Parathyroid adenoma (tissue), 2 donors: ENCODE measurements at regions not wholly inside any gene's neighbourhood (a gene's known extent, or its start where the extent isn't known, plus 50 kb on each side); places are given as distances from the start of the nearest gene placed in this dataset.

Experiments used
- H2AFZ ChIP-seq: fragments of 300-600 bp; sonication (generic); one replicate; pipeline ENCODE4 v1.7.0; 2017; ENCODE audit warnings: antibody characterized with exemption, mild to moderate bottlenecking
- H3K27ac ChIP-seq: fragments of 300-600 bp; sonication (generic); one replicate; pipeline ENCODE4 v1.7.0; 2017
- H3K27me3 ChIP-seq: fragments of 300-600 bp; sonication (generic); one replicate; pipeline ENCODE4 v1.7.0; 2017; ENCODE audit warnings: low read length; ENCODE audit not compliant: control insufficient read depth, insufficient read depth
- H3K36me3 ChIP-seq: fragments of 300-600 bp; sonication (generic); one replicate; pipeline ENCODE4 v1.7.0; 2017; ENCODE audit warnings: low read length; ENCODE audit not compliant: control insufficient read depth, insufficient read depth
- H3K4me1 ChIP-seq: fragments of 300-600 bp; sonication (generic); one replicate; pipeline ENCODE4 v1.7.0; 2017; ENCODE audit warnings: control low read depth
- H3K4me2 ChIP-seq: fragments of 300-600 bp; sonication (generic); one replicate; pipeline ENCODE4 v1.7.0; 2017; ENCODE audit warnings: low read length
- H3K4me3 ChIP-seq: fragments of 300-600 bp; sonication (generic); one replicate; pipeline ENCODE4 v1.7.0; 2017; ENCODE audit warnings: low read depth, low read length
- H3K79me2 ChIP-seq: fragments of 300-600 bp; sonication (generic); one replicate; pipeline ENCODE4 v1.7.0; 2017; ENCODE audit warnings: control low read depth
- H3K9ac ChIP-seq: fragments of 300-600 bp; sonication (generic); one replicate; pipeline ENCODE4 v1.7.0; 2017; ENCODE audit warnings: mild to moderate bottlenecking
- H3K9me3 ChIP-seq: fragments of 300-600 bp; sonication (generic); one replicate; pipeline ENCODE4 v1.7.0; 2017; ENCODE audit warnings: low read length; ENCODE audit not compliant: control insufficient read depth
- CTCF ChIP-seq: fragments of 300-600 bp; sonication (generic); IDR thresholded peaks from one replicate; pipeline ENCODE4 v1.7.0; 2017; ENCODE audit warnings: antibody characterized with exemption, mild to moderate bottlenecking
- donor health status: primary hyperparathyroidism.

- H3K27me3 ChIP-seq: no peaks in the 10 kb centered on the region
- no peak overlapping the region for H3K4me2 ChIP-seq
- H3K9me3 ChIP-seq: no peaks in the 10 kb centered on the region
- no peaks in the 10 kb centered on the region for H3K36me3 ChIP-seq
- H3K4me3 ChIP-seq: no peak overlapping the region
- H3K27ac ChIP-seq: no peak overlapping the region
- no peaks in the 10 kb centered on the region for H3K79me2 ChIP-seq
- no peak overlapping the region for H2AFZ ChIP-seq
- no peaks in the 10 kb centered on the region for H3K4me1 ChIP-seq
- TF ChIP-seq CTCF: no peak
- H3K9ac ChIP-seq: no peak overlapping the region
Measured at GRCh38 chr19:28468701-28469459, 744.1 kb downstream of the UQCRFS1 start.

- H3K4me1 ChIP-seq: no peaks in the 10 kb centered on the region
- peak; percentile 77 for TF ChIP-seq CTCF
- no peaks in the 10 kb centered on the region for H3K79me2 ChIP-seq
- no peaks in the 10 kb centered on the region for H3K9me3 ChIP-seq
- no peaks in the 10 kb centered on the region for H3K36me3 ChIP-seq
- H3K27me3 ChIP-seq: no peaks in the 10 kb centered on the region
- no peak overlapping the region for H3K4me2 ChIP-seq
- no peak overlapping the region for H3K9ac ChIP-seq
- H3K27ac ChIP-seq: no peak overlapping the region
- no peak overlapping the region for H3K4me3 ChIP-seq
- no peak overlapping the region for H2AFZ ChIP-seq
Measured at GRCh38 chr19:28466107-28467045, 746.6 kb downstream of the UQCRFS1 start.

- Histone ChIP-seq H3K4me3 (no peak overlapping the region), H3K9ac (no peak overlapping the region), H3K27ac (no peak overlapping the region), H3K4me2 (no peak overlapping the region), H3K4me1 (no peaks in the 10 kb centered on the region), H3K27me3 (no peaks in the 10 kb centered on the region), H2AFZ (no peak overlapping the region), H3K79me2 (no peaks in the 10 kb centered on the region), H3K36me3 (no peaks in the 10 kb centered on the region), H3K9me3 (no peaks in the 10 kb centered on the region)
- TF ChIP-seq CTCF: no peak
Measured at GRCh38 chr19:28465371-28466086, 747.4 kb downstream of the UQCRFS1 start.

- H2AFZ ChIP-seq: no peak overlapping the region
- no peak overlapping the region for H3K4me3 ChIP-seq
- H3K79me2 ChIP-seq: no peaks in the 10 kb centered on the region
- H3K36me3 ChIP-seq: no peaks in the 10 kb centered on the region
- H3K9ac ChIP-seq: no peak overlapping the region
- TF ChIP-seq CTCF: no peak
- H3K27me3 ChIP-seq: no peaks in the 10 kb centered on the region
- no peaks in the 10 kb centered on the region for H3K9me3 ChIP-seq
- H3K4me1 ChIP-seq: no peaks in the 10 kb centered on the region
- no peak overlapping the region for H3K27ac ChIP-seq
- no peak overlapping the region for H3K4me2 ChIP-seq
Measured at GRCh38 chr19:28463493-28464053, 749.4 kb downstream of the UQCRFS1 start.
